Transverse colon (tissue), 4 donors: ENCODE measurements at regions not wholly inside any gene's neighbourhood (a gene's known extent, or its start where the extent isn't known, plus 50 kb on each side); places are given as distances from the start of the nearest gene placed in this dataset.

ENCODE experiments used
- DNase-seq: peaks from one replicate; pipeline ENCODE4 v3.0.0-alpha.2; 2019
- H3K27ac ChIP-seq, 4 donors: fragments of 200-600 bp; sonication (generic); 2 replicates each; pipeline ENCODE4 v1.5.1; 2016 to 2018; ENCODE audit warnings: inconsistent platforms in 4 of 4
- H3K27me3 ChIP-seq: fragments of 200-600 bp; sonication (generic); 2 replicates; pipeline ENCODE4 v1.5.1; 2017; ENCODE audit warnings: inconsistent platforms
- H3K36me3 ChIP-seq, 4 donors: fragments of 200-600 bp; sonication (generic); 2 replicates each; pipeline ENCODE4 v1.5.1; 2017 to 2019; ENCODE audit warnings: inconsistent platforms in 4 of 4
- H3K4me1 ChIP-seq, 4 donors: fragments of 200-600 bp; sonication (generic); 2 replicates each; pipeline ENCODE4 v1.5.1; 2017 to 2020; ENCODE audit warnings: inconsistent platforms in 4 of 4
- H3K4me3 ChIP-seq, 4 donors: fragments of 200-600 bp; sonication (generic); 1 replicate in 1 of 4; 2 replicates in 3 of 4; pipeline versions ENCODE4 v1.5.1 to v1.6.1; 2017 to 2019; ENCODE audit warnings: inconsistent platforms in 4 of 4
- H3K9me3 ChIP-seq, 2 donors: fragments of 200-600 bp; sonication (generic); 2 replicates each; pipeline ENCODE4 v1.5.1; 2017 to 2019; ENCODE audit warnings: inconsistent platforms in 2 of 2
- CTCF ChIP-seq, 5 experiments: fragments of 200-600 bp in 3 of 5; fragments of 450-650 bp in 2 of 5; sonication (generic) in 3 of 5; IDR thresholded peaks; 1 replicate in 2 of 5; 2 replicates in 3 of 5; pipeline ENCODE4 v1.5.1; 2016 to 2017; ENCODE audit warnings: antibody characterized with exemption in 5 of 5, inconsistent platforms in 3 of 5, mild to moderate bottlenecking in 2 of 5, moderate library complexity in 1 of 5
- EP300 ChIP-seq: sonication (generic); formaldehyde crosslinking; IDR thresholded peaks from one replicate; pipeline ENCODE4 v1.6.1; 2017; ENCODE audit warnings: antibody characterized with exemption, low read depth
- POLR2A ChIP-seq: fragments of 450-650 bp; IDR thresholded peaks from one replicate; pipeline ENCODE4 v1.6.1; 2016; ENCODE audit warnings: antibody characterized with exemption, mild to moderate bottlenecking, moderate library complexity
- POLR2AphosphoS5 ChIP-seq, 3 donors: sonication (generic); formaldehyde crosslinking; IDR thresholded peaks; one replicate each; pipeline ENCODE4 v1.6.1; 2016; ENCODE audit warnings: antibody characterized with exemption in 3 of 3
- WGBS, 2 donors: methylation state at CpG; one replicate each; pipeline ENCODE4 v1.1.5; 2018; ENCODE audit warnings: low coverage in 1 of 2; 5-methylcytosine and 5-hydroxymethylcytosine counted together
- in situ Hi-C, 4 donors: fragments of 200-750 bp; cut with MboI; loops; one replicate each; pipeline versions ENCODE4 v1.15.0 to v1.15.1; 2017; ENCODE audit warnings: low sequenced_read_pairs in 3 of 4, low pct_ligation_motif_present in 1 of 4, low pct_unique_long_range_greater_than_20kb in 1 of 4
- intact Hi-C: fragments of 100-400 bp; cut with DNase I; formaldehyde crosslinking; loops from one replicate; pipeline ENCODE4 v1.15.1; 2023; ENCODE audit warnings: low total_unique reads

GRCh38 chr3:74353039-74353438, 261.4 kb downstream of the CNTN3 start:
- no peak overlapping the region for H3K4me3 ChIP-seq
- WGBS, 2 donors = 67 to 81% methylated on average over 1 of the region's 1 CpG
- intact Hi-C loops (no loop called here), in situ Hi-C loops (no loop called here)
- TF ChIP-seq EP300 = no peak
- no peak for TF ChIP-seq POLR2AphosphoS5 (IDR thresholded peaks at IDR 0.05)
- TF ChIP-seq POLR2A = no peak
- no peak for TF ChIP-seq CTCF (IDR thresholded peaks at IDR 0.05)
- no peaks in the 10 kb centered on the region for H3K36me3 ChIP-seq
- peaks cover 0 to 3% (median 0%) of the 10 kb centered on the region in 4 donors for H3K4me1 ChIP-seq
- no peaks in the 10 kb centered on the region for H3K27me3 ChIP-seq
- no peak overlapping the region for H3K27ac ChIP-seq
- no peak for DNase-seq
- no peaks in the 10 kb centered on the region for H3K9me3 ChIP-seq

- no peak overlapping the region for H3K4me3 ChIP-seq
- H3K4me1 ChIP-seq = peaks cover 0 to 3% (median 1%) of the 10 kb centered on the region in 4 donors
- H3K27ac ChIP-seq = no peak overlapping the region
- whole genome bisulfite sequencing, 2 donors = 57 to 85% methylated on average over 1 of the region's 1 CpG
- intact Hi-C loops = no loop called here
- no peak for TF ChIP-seq EP300
- TF ChIP-seq POLR2A = no peak
- no peak for TF ChIP-seq CTCF (IDR thresholded peaks at IDR 0.05)
- TF ChIP-seq POLR2AphosphoS5 (IDR thresholded peaks at IDR 0.05) = no peak
- no peaks in the 10 kb centered on the region for H3K9me3 ChIP-seq
- in situ Hi-C loops = no loop called here
- no peaks in the 10 kb centered on the region for H3K36me3 ChIP-seq
- no peak for DNase-seq
- H3K27me3 ChIP-seq = no peaks in the 10 kb centered on the region
Observed at GRCh38 chr3:74352166-74352565, 262.3 kb downstream of the CNTN3 start.

- Histone ChIP-seq H3K9me3 (no peaks in the 10 kb centered on the region), H3K4me1 (peaks cover 0 to 3% (median 1%) of the 10 kb centered on the region in 4 donors), H3K27ac (no peak overlapping the region), H3K4me3 (no peak overlapping the region), H3K27me3 (no peaks in the 10 kb centered on the region), H3K36me3 (no peaks in the 10 kb centered on the region)
- no peak for DNase-seq
- intact Hi-C loops (no loop called here), in situ Hi-C loops (no loop called here)
- 76 to 94% methylated on average over 4 to 5 of the region's 5 CpGs for WGBS, 2 donors
- TF ChIP-seq CTCF (IDR thresholded peaks at IDR 0.05) = no peak
- no peak for TF ChIP-seq POLR2AphosphoS5 (IDR thresholded peaks at IDR 0.05)
- TF ChIP-seq EP300 = no peak
- no peak for TF ChIP-seq POLR2A
Observed at GRCh38 chr3:74351213-74351612, 263.2 kb downstream of the CNTN3 start.

GRCh38 chr3:74349015-74349414, 265.4 kb downstream of the CNTN3 start:
- 82 to 85% methylated on average over 1 of the region's 1 CpG for WGBS, 2 donors
- Histone ChIP-seq H3K4me1 (peaks cover 0 to 3% (median 1%) of the 10 kb centered on the region in 4 donors), H3K4me3 (no peak overlapping the region), H3K36me3 (no peaks in the 10 kb centered on the region), H3K9me3 (no peaks in the 10 kb centered on the region), H3K27ac (no peak overlapping the region), H3K27me3 (no peaks in the 10 kb centered on the region)
- DNase-seq = no peak
- intact Hi-C loops = no loop called here
- in situ Hi-C loops = no loop called here
- TF ChIP-seq CTCF (IDR thresholded peaks at IDR 0.05) = no peak
- no peak for TF ChIP-seq EP300
- no peak for TF ChIP-seq POLR2A
- no peak for TF ChIP-seq POLR2AphosphoS5 (IDR thresholded peaks at IDR 0.05)
